ENCODE measurements at regions not wholly inside any gene's neighbourhood (a gene's known extent, or its start where the extent isn't known, plus 50 kb on each side); places are given as distances from the start of the nearest gene placed in this dataset.
"Not testable (repeated sequence)": the region's sequence is repeated elsewhere in the genome, so short reads cannot be mapped to it uniquely, and the experiment has no call there.

DNA sequence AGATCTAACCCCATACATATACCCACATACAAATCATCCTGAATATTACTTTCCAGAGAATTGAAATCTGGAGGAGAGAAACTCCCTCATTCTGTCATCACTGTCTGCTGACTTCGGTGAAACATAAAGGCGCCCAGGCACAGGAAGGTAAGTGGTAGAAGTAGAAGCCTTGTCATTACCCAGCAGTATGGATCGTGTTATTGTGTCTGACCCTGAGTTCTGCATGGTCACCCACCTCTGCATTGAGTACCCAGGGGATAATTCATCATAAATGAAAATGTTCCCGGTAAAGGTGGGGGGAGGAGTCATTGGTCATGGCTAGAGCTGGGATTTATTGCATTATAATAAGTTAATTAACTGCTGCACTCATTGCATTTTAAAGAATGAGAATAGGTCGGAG is 342.6 kb upstream of the PKN2 start:
- no peaks in the 10 kb centered on the region for H3K27me3 ChIP-seq (ENCODE audit: control insufficient read depth, insufficient read depth, low read length)
- H3K36me3 ChIP-seq (ENCODE audit: control insufficient read depth, insufficient read depth, low read length), result no peaks in the 10 kb centered on the region
- H3K4me3 ChIP-seq (ENCODE audit: low read depth, low read length), result 0 out of 2 replicates have a peak overlapping the region, but pooled peaks have one; percentile 2
- H3K4me1 ChIP-seq (ENCODE audit: control insufficient read depth, insufficient read depth, low read length), result no peaks in the 10 kb centered on the region
- no peaks in the 10 kb centered on the region for H3K9me3 ChIP-seq (ENCODE audit: control insufficient read depth, insufficient read depth, low read length)
- H3K27ac ChIP-seq (ENCODE audit: low read depth, low read length), result no peak overlapping the region
- H3K9ac ChIP-seq (ENCODE audit: low read depth, low read length), result no peak overlapping the region

DNA sequence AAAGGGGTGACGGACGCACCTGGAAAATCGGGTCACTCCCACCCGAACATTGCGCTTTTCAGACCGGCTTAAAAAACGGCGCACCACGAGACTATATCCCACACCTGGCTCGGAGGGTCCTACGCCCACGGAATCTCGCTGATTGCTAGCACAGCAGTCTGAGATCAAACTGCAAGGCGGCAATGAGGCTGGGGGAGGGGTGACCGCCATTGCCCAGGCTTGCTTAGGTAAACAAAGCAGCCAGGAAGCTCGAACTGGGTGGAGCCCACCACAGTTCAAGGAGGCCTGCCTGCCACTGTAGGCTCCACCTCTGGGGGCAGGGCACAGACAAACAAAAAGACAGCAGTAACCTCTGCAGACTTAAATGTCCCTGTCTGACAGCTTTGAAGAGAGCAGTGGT is 342.0 kb upstream of the PKN2 start:
- H3K4me3 ChIP-seq (ENCODE audit: low read depth, low read length); H3K9ac ChIP-seq (ENCODE audit: low read depth, low read length); H3K9me3 ChIP-seq (ENCODE audit: control insufficient read depth, insufficient read depth, low read length); H3K27ac ChIP-seq (ENCODE audit: low read depth, low read length); H3K4me1 ChIP-seq (ENCODE audit: control insufficient read depth, insufficient read depth, low read length); H3K27me3 ChIP-seq (ENCODE audit: control insufficient read depth, insufficient read depth, low read length); H3K36me3 ChIP-seq (ENCODE audit: control insufficient read depth, insufficient read depth, low read length): not testable (repeated sequence)

DNA sequence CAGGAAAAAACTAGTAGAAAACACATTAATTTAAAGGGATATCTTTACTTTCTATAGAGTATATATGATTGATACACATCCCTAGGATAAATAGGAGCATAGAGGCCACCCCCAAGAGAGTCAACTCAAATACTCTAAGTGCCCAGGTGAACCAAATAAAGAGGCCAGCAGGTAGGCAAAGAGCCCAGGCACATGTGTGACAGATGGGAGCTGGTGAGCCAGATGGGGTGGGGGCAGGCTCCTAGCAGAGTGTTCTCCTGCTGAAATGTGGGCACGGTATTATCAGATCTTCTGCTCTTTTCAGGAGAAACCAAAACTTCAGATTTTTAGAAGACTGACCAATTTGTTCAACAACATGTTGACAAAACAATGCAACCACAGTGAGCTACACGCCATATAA is 333.4 kb upstream of the PKN2 start:
- Histone ChIP-seq H3K27me3 (ENCODE audit: control insufficient read depth, insufficient read depth, low read length) (no peaks in the 10 kb centered on the region), H3K36me3 (ENCODE audit: control insufficient read depth, insufficient read depth, low read length) (no peaks in the 10 kb centered on the region), H3K4me1 (ENCODE audit: control insufficient read depth, insufficient read depth, low read length) (no peaks in the 10 kb centered on the region)

DNA sequence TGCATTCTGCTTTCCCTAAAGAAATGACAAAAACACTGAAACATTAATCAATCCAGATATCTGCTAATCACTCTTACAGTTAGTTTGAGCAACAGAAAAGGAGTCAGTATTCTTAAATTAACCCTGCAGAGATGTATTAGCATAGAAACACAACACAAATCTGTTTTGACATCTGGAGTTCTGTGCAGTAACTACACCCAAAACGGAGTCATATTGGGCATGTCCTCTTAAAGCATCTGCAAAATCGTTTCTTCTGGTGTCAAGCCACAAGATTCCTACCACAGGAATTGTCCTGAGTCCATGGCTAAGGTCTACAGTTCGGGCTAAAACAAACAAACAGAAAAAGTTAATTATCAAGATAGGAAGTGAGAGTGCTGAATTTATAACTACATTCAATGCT is 332.1 kb upstream of the PKN2 start:
- H3K27me3 ChIP-seq (ENCODE audit: control insufficient read depth, insufficient read depth, low read length), result no peaks in the 10 kb centered on the region
- no peaks in the 10 kb centered on the region for H3K36me3 ChIP-seq (ENCODE audit: control insufficient read depth, insufficient read depth, low read length)
- no peak overlapping the region for H3K4me3 ChIP-seq (ENCODE audit: low read depth, low read length)
- no peaks in the 10 kb centered on the region for H3K9me3 ChIP-seq (ENCODE audit: control insufficient read depth, insufficient read depth, low read length)
- no peak overlapping the region for H3K27ac ChIP-seq (ENCODE audit: low read depth, low read length)
- H3K4me1 ChIP-seq (ENCODE audit: control insufficient read depth, insufficient read depth, low read length), result no peaks in the 10 kb centered on the region
- H3K9ac ChIP-seq (ENCODE audit: low read depth, low read length), result no peak overlapping the region

More for the DNA sequence above, 333.4 kb upstream of the PKN2 start:
- H3K27ac ChIP-seq (ENCODE audit: low read depth, low read length), result no peak overlapping the region
- no peaks in the 10 kb centered on the region for H3K9me3 ChIP-seq (ENCODE audit: control insufficient read depth, insufficient read depth, low read length)
- no peak overlapping the region for H3K9ac ChIP-seq (ENCODE audit: low read depth, low read length)
- no peak overlapping the region for H3K4me3 ChIP-seq (ENCODE audit: low read depth, low read length)

DNA sequence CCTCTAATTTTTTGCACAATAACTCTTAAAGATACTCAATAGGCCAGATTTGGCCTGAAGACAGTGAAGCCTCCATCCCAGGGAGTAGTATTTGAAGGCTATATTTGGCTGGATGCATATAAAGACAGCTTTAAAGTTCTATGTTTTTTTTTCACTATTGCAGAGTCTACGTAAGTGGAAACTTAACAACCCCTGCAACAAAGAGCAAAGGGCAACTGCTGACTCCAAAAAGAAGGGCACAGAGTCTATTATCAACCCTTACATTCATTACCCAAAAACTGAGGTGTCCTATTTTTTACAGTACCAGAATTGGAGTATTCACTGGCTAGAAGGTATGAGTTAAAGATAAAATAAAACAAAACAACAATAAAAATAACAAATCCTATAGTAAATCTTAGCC is 329.8 kb upstream of the PKN2 start:
- no peak overlapping the region for H3K27ac ChIP-seq (ENCODE audit: low read depth, low read length)
- H3K4me1 ChIP-seq (ENCODE audit: control insufficient read depth, insufficient read depth, low read length), result no peaks in the 10 kb centered on the region
- H3K4me3 ChIP-seq (ENCODE audit: low read depth, low read length), result no peak overlapping the region
- H3K9me3 ChIP-seq (ENCODE audit: control insufficient read depth, insufficient read depth, low read length), result no peaks in the 10 kb centered on the region
- no peak overlapping the region for H3K9ac ChIP-seq (ENCODE audit: low read depth, low read length)
- no peaks in the 10 kb centered on the region for H3K36me3 ChIP-seq (ENCODE audit: control insufficient read depth, insufficient read depth, low read length)
- no peaks in the 10 kb centered on the region for H3K27me3 ChIP-seq (ENCODE audit: control insufficient read depth, insufficient read depth, low read length)

DNA sequence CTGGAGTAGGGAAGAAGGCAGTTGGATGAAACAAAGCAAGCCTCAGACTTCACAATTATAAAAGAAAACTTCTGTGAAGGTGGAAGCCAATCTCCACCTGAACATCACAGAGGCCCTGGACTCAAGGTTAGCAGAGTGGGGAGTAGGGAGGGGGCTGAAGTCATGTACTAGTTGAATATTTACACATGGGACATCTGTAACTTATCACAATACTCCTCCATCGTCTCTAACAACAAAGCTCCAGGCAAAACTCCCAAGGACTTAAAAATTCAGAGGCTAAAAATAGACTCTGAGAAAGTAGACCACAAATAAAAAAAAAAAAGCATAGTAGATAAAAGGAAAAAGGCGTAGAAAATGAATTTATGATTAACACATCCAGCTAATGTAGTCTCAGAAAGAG is 326.3 kb upstream of the PKN2 start:
- H3K36me3 ChIP-seq (ENCODE audit: control insufficient read depth, insufficient read depth, low read length), result no peaks in the 10 kb centered on the region
- H3K9ac ChIP-seq (ENCODE audit: low read depth, low read length), result no peak overlapping the region
- no peaks in the 10 kb centered on the region for H3K27me3 ChIP-seq (ENCODE audit: control insufficient read depth, insufficient read depth, low read length)
- H3K4me1 ChIP-seq (ENCODE audit: control insufficient read depth, insufficient read depth, low read length), result no peaks in the 10 kb centered on the region
- no peak overlapping the region for H3K4me3 ChIP-seq (ENCODE audit: low read depth, low read length)
- H3K9me3 ChIP-seq (ENCODE audit: control insufficient read depth, insufficient read depth, low read length), result no peaks in the 10 kb centered on the region
- H3K27ac ChIP-seq (ENCODE audit: low read depth, low read length), result no peak overlapping the region

DNA sequence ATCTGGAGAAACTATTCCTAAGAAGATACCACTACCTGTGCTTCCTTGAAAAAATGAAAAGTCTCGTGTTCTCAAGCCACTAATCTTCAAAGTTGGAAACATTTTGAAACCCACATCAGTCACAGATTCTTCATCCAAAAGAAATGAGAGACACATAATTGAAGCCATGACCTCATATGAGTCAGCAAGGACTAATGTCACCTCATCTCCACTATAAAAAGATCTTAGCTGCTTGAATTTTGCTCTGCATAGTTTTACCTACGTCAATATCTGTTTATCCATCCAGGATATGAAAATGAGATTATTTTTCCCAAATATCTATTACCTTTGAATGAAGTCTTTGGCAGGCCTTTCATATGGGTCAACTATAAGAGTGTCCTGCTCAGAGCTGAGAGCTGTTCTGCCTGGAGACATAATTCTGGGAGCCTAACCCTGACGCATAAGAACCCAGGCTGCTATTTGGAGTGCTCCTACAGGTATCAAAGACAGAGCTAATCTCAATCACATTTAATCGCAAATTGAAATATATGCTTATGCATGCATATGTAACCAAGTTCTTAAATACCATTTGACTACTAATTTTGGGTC is 312.5 kb upstream of the PKN2 start:
- H3K4me1 ChIP-seq (ENCODE audit: control insufficient read depth, insufficient read depth, low read length), result no peaks in the 10 kb centered on the region; the same call in 1 of the 2 replicates
- no peak overlapping the region for H3K4me3 ChIP-seq (ENCODE audit: low read depth, low read length)
- H3K27ac ChIP-seq (ENCODE audit: low read depth, low read length), result no peak overlapping the region
- H3K36me3 ChIP-seq (ENCODE audit: control insufficient read depth, insufficient read depth, low read length), result no peaks in the 10 kb centered on the region
- H3K9me3 ChIP-seq (ENCODE audit: control insufficient read depth, insufficient read depth, low read length), result no peaks in the 10 kb centered on the region
- no peak overlapping the region for H3K9ac ChIP-seq (ENCODE audit: low read depth, low read length)
- no peaks in the 10 kb centered on the region for H3K27me3 ChIP-seq (ENCODE audit: control insufficient read depth, insufficient read depth, low read length)

DNA sequence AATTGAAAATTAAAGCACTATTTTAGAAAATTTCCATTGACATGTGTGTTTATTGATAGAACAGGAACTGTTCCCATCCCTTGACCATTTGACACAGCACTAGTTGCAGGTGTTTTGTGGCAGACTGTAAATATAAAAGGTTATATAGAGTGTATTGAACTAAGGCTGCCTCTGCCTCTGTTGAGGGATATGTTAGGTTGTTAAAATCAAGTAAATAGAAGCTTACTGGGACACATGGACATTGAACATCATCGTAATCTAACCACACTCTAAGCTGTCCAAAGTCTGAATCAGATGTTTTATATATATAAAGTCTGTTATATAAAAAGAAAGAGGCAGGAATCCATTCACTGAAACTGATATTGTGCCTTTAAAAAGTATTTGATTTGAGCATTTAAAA is 308.1 kb upstream of the PKN2 start:
- Histone ChIP-seq H3K36me3 (ENCODE audit: control insufficient read depth, insufficient read depth, low read length) (no peaks in the 10 kb centered on the region), H3K4me1 (ENCODE audit: control insufficient read depth, insufficient read depth, low read length) (no peaks in the 10 kb centered on the region; the same call in 1 of the 2 replicates), H3K9me3 (ENCODE audit: control insufficient read depth, insufficient read depth, low read length) (no peaks in the 10 kb centered on the region), H3K9ac (ENCODE audit: low read depth, low read length) (no peak overlapping the region), H3K4me3 (ENCODE audit: low read depth, low read length) (no peak overlapping the region), H3K27me3 (ENCODE audit: control insufficient read depth, insufficient read depth, low read length) (no peaks in the 10 kb centered on the region), H3K27ac (ENCODE audit: low read depth, low read length) (no peak overlapping the region)

DNA sequence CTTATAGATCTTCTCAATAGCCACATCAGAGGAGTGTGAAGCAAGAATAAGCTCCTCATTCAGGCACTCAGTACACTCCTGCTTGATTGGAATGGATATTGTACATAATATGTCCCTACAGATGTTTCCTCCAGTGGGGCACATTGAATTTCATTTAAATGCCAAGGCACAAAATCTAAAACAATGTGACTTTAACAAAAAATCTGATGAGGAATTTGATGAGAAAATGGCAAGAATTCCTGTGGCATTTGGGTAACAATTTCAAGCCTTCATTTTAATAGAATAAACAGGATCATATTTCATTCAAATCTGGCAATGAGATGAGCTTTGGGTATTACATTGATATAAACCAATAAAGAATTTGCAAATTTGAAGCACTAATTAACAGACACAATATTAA is 307.7 kb upstream of the PKN2 start:
- Histone ChIP-seq H3K36me3 (ENCODE audit: control insufficient read depth, insufficient read depth, low read length) (no peaks in the 10 kb centered on the region), H3K9me3 (ENCODE audit: control insufficient read depth, insufficient read depth, low read length) (no peaks in the 10 kb centered on the region), H3K27ac (ENCODE audit: low read depth, low read length) (no peak overlapping the region), H3K9ac (ENCODE audit: low read depth, low read length) (no peak overlapping the region), H3K4me3 (ENCODE audit: low read depth, low read length) (no peak overlapping the region), H3K4me1 (ENCODE audit: control insufficient read depth, insufficient read depth, low read length) (no peaks in the 10 kb centered on the region; the same call in 1 of the 2 replicates), H3K27me3 (ENCODE audit: control insufficient read depth, insufficient read depth, low read length) (no peaks in the 10 kb centered on the region)

DNA sequence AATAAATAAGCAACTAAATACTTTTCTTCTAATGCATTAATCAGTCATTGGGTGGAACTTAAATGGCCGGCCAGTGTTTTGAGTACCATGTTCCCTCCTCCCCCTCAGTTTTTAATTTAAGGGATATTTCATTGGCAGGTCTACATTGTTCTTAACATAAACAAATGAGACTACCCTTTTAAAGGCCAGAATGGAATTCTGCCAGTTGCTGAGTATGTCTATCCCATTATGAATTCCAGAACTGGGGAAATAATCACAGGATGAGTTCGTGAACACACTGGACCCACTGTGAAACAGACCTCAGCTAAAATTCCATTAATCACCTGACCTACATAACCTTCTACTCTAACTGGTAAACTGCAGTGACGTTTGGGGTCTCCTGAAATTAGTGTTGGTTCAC is 305.5 kb upstream of the PKN2 start:
- Histone ChIP-seq H3K9me3 (ENCODE audit: control insufficient read depth, insufficient read depth, low read length) (no peaks in the 10 kb centered on the region), H3K4me1 (ENCODE audit: control insufficient read depth, insufficient read depth, low read length) (no peaks in the 10 kb centered on the region)

DNA sequence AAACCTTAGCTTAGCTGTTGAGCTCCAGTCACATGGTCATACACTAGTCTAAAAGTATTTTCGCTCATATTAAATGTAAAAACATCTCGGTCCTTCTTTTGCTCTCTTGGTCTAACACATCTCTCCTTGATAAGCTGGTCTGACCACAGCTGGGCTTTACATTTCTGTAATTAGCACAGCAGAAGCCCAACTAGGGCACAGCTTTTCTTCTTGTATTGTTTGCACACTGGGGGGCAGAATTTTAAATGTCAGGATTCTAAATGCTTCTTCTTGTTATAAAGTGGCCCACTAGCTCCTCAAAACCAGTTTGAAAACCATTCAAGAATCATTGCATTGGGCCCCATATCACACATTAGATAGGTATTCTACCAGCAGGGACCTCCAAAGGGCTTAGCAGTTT is 289.1 kb upstream of the PKN2 start:
- Histone ChIP-seq H3K36me3 (ENCODE audit: control insufficient read depth, insufficient read depth, low read length) (no peaks in the 10 kb centered on the region), H3K27ac (ENCODE audit: low read depth, low read length) (no peak overlapping the region), H3K9ac (ENCODE audit: low read depth, low read length) (no peak overlapping the region), H3K9me3 (ENCODE audit: control insufficient read depth, insufficient read depth, low read length) (no peaks in the 10 kb centered on the region), H3K27me3 (ENCODE audit: control insufficient read depth, insufficient read depth, low read length) (no peaks in the 10 kb centered on the region), H3K4me1 (ENCODE audit: control insufficient read depth, insufficient read depth, low read length) (0 out of 2 replicates have a peak, but pooled peaks cover 5% of the 10 kb centered on the region), H3K4me3 (ENCODE audit: low read depth, low read length) (no peak overlapping the region)

More for the DNA sequence above, 305.5 kb upstream of the PKN2 start:
- Histone ChIP-seq H3K36me3 (ENCODE audit: control insufficient read depth, insufficient read depth, low read length) (no peaks in the 10 kb centered on the region), H3K27me3 (ENCODE audit: control insufficient read depth, insufficient read depth, low read length) (no peaks in the 10 kb centered on the region), H3K9ac (ENCODE audit: low read depth, low read length) (no peak overlapping the region), H3K27ac (ENCODE audit: low read depth, low read length) (no peak overlapping the region), H3K4me3 (ENCODE audit: low read depth, low read length) (no peak overlapping the region)

DNA sequence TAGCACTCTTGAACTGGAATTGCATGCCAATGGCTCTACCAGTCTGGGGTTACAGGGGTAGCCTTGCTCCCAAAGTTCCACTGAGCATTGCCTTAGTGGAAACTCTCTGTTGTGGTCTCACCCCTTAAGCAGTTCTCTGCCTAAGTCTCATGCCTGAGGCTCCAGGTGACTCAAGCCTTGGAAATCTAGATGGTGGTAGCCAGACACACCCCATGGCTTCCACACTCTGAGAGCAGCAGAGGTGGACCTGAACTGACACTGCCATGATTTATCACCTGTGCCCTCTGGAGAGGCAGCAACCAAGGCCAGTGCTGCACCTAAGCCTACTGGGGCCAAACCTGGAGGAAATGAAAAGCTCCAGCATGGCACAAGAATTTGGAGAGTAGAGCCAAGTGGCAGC is 285.7 kb upstream of the PKN2 start:
- no peak overlapping the region for H3K4me3 ChIP-seq (ENCODE audit: low read depth, low read length)
- no peak overlapping the region for H3K27ac ChIP-seq (ENCODE audit: low read depth, low read length)
- H3K9me3 ChIP-seq (ENCODE audit: control insufficient read depth, insufficient read depth, low read length), result no peaks in the 10 kb centered on the region
- H3K9ac ChIP-seq (ENCODE audit: low read depth, low read length), result no peak overlapping the region
- H3K27me3 ChIP-seq (ENCODE audit: control insufficient read depth, insufficient read depth, low read length), result no peaks in the 10 kb centered on the region
- H3K36me3 ChIP-seq (ENCODE audit: control insufficient read depth, insufficient read depth, low read length), result no peaks in the 10 kb centered on the region
- H3K4me1 ChIP-seq (ENCODE audit: control insufficient read depth, insufficient read depth, low read length), result 0 out of 2 replicates have a peak, but pooled peaks cover 5% of the 10 kb centered on the region

All from HUES48 (cell line).